Liver (tissue), 8 donors: ENCODE measurements at regions not wholly inside any gene's neighbourhood (a gene's known extent, or its start where the extent isn't known, plus 50 kb on each side); places are given as distances from the start of the nearest gene placed in this dataset.

Experiments used
- DNase-seq: peaks from one replicate; pipeline ENCODE4 v3.0.0-alpha.2; 2017; ENCODE audit warnings: low spot score
- H3K27ac ChIP-seq, 2 donors: one replicate each; pipeline ENCODE4 v1.7.0; 2013; ENCODE audit warnings: inconsistent platforms in 2 of 2, low read length in 2 of 2, control low read depth in 1 of 2, low read depth in 1 of 2, mild to moderate bottlenecking in 1 of 2
- H3K27me3 ChIP-seq, 4 donors: one replicate each; pipeline versions ENCODE4 v1.6.1 to v1.7.0; 2013; ENCODE audit warnings: low read length in 3 of 4, inconsistent platforms in 1 of 4, mild to moderate bottlenecking in 1 of 4, moderate library complexity in 1 of 4; ENCODE audit not compliant: control insufficient read depth in 4 of 4, insufficient read depth in 4 of 4
- H3K36me3 ChIP-seq, 4 donors: one replicate each; pipeline versions ENCODE4 v1.6.1 to v1.7.0; 2013; ENCODE audit warnings: low read length in 3 of 4, mild to moderate bottlenecking in 3 of 4, low read depth in 1 of 4, moderate library complexity in 1 of 4; ENCODE audit not compliant: control insufficient read depth in 4 of 4, insufficient read depth in 3 of 4
- H3K4me1 ChIP-seq, 4 donors: one replicate each; pipeline versions ENCODE4 v1.6.1 to v1.7.0; 2013; ENCODE audit warnings: low read length in 3 of 4, mild to moderate bottlenecking in 3 of 4, moderate library complexity in 1 of 4; ENCODE audit not compliant: control insufficient read depth in 4 of 4, insufficient read depth in 4 of 4
- H3K4me3 ChIP-seq, 3 donors: one replicate each; pipeline versions ENCODE4 v1.6.1 to v1.7.0; 2013; ENCODE audit warnings: low read length in 3 of 3, control low read depth in 1 of 3, low read depth in 1 of 3, mild to moderate bottlenecking in 1 of 3
- H3K9ac ChIP-seq, 2 donors: one replicate each; pipeline ENCODE4 v1.7.0; 2013; ENCODE audit warnings: low read length in 2 of 2, mild to moderate bottlenecking in 2 of 2, moderate library complexity in 2 of 2, control low read depth in 1 of 2, low read depth in 1 of 2
- H3K9me3 ChIP-seq, 4 donors: one replicate each; pipeline versions ENCODE4 v1.6.1 to v1.7.0; 2013; ENCODE audit warnings: low read length in 3 of 4; ENCODE audit not compliant: control insufficient read depth in 4 of 4
- ATF3 ChIP-seq: IDR thresholded peaks from 2 replicates; pipeline ENCODE4 v1.6.1; 2016; ENCODE audit warnings: antibody characterized with exemption
- CTCF ChIP-seq: fragments of 150-350 bp; IDR thresholded peaks from 2 replicates; pipeline ENCODE4 v1.5.1; 2017; ENCODE audit warnings: improper control_type of control experiment, low read depth, low read length; ENCODE audit not compliant: missing input control
- EGR1 ChIP-seq, 2 donors: IDR thresholded peaks; 2 replicates each; pipeline ENCODE4 v1.6.1; 2016 to 2018; ENCODE audit warnings: antibody characterized with exemption in 2 of 2, low read depth in 2 of 2
- FOXA2 ChIP-seq: IDR thresholded peaks from 2 replicates; pipeline ENCODE4 v1.6.1; 2016; ENCODE audit warnings: antibody characterized with exemption
- GABPA ChIP-seq, 2 donors: IDR thresholded peaks in 1 of 2; conservative IDR thresholded peaks in 1 of 2; 2 replicates each; pipeline ENCODE4 v1.6.1; 2016; ENCODE audit warnings: antibody characterized with exemption in 2 of 2, mild to moderate bottlenecking in 1 of 2, moderate library complexity in 1 of 2
- HNF4G ChIP-seq: IDR thresholded peaks from 2 replicates; pipeline ENCODE4 v1.6.1; 2016; ENCODE audit warnings: antibody characterized with exemption
- JUND ChIP-seq, 2 donors: IDR thresholded peaks; 2 replicates each; pipeline ENCODE4 v1.6.1; 2016; ENCODE audit warnings: antibody characterized with exemption in 2 of 2
- MAX ChIP-seq: IDR thresholded peaks from 2 replicates; pipeline ENCODE4 v1.6.1; 2016; ENCODE audit warnings: antibody characterized with exemption
- NR2F2 ChIP-seq: IDR thresholded peaks from 2 replicates; pipeline ENCODE4 v1.6.1; 2016; ENCODE audit warnings: antibody characterized with exemption
- RAD21 ChIP-seq, 2 donors: IDR thresholded peaks; 2 replicates each; pipeline ENCODE4 v1.6.1; 2016; ENCODE audit warnings: antibody characterized with exemption in 2 of 2, mild to moderate bottlenecking in 2 of 2
- SP1 ChIP-seq: IDR thresholded peaks from 2 replicates; pipeline ENCODE4 v1.6.1; 2018; ENCODE audit warnings: antibody characterized with exemption, mild to moderate bottlenecking
- ZBTB33 ChIP-seq: IDR thresholded peaks from 2 replicates; pipeline ENCODE4 v1.6.1; 2016; ENCODE audit warnings: antibody characterized with exemption
- WGBS: extraction: QIAGEN DNeasy Blood & Tissue Kit; methylation state at CpG from one replicate; pipeline ENCODE4 v1.1.7; 2013; 5-methylcytosine and 5-hydroxymethylcytosine counted together
- donor health status: healthy.
- donor health status: healthy.
- donor health status: healthy.
- donor health status: healthy.
- donor health status: healthy.

- Histone ChIP-seq H3K9ac (no peak overlapping the region), H3K4me3 (no peak overlapping the region), H3K4me1 (no peaks in the 10 kb centered on the region), H3K27me3 (no peaks in the 10 kb centered on the region), H3K27ac (no peak overlapping the region), H3K36me3 (no peaks in the 10 kb centered on the region), H3K9me3 (peaks cover 2 to 18% (median 12%) of the 10 kb centered on the region in 4 donors)
- no peak for TF ChIP-seq SP1
- TF ChIP-seq HNF4G: no peak
- no peak for DNase-seq
- WGBS: 55% methylated on average over 2 of the region's 2 CpGs
These were observed 506.7 kb downstream of the TMEM232 start for GRCh38 chr5:110219769-110220168.

GRCh38 chr5:110221036-110221435, 505.4 kb downstream of the TMEM232 start:
- no peak for DNase-seq
- Histone ChIP-seq H3K27ac (no peak overlapping the region), H3K36me3 (no peaks in the 10 kb centered on the region), H3K27me3 (no peaks in the 10 kb centered on the region), H3K9ac (no peak overlapping the region), H3K9me3 (peaks cover 2 to 18% (median 12%) of the 10 kb centered on the region in 4 donors), H3K4me1 (no peaks in the 10 kb centered on the region), H3K4me3 (no peak overlapping the region)
- 54% methylated on average over 2 of the region's 2 CpGs for WGBS
- TF ChIP-seq FOXA2 (no peak), CTCF (no peak), RAD21 (IDR thresholded peaks at IDR 0.05) (no peak)

GRCh38 chr5:110224050-110224449, 502.4 kb downstream of the TMEM232 start:
- Histone ChIP-seq H3K9ac (no peak overlapping the region), H3K36me3 (no peaks in the 10 kb centered on the region), H3K4me1 (no peaks in the 10 kb centered on the region), H3K4me3 (no peak overlapping the region), H3K27ac (no peak overlapping the region), H3K9me3 (peaks cover 2 to 19% (median 9%) of the 10 kb centered on the region in 4 donors), H3K27me3 (no peaks in the 10 kb centered on the region)
- WGBS: 82% methylated on average over 1 of the region's 1 CpG
- DNase-seq: no peak
- TF ChIP-seq GABPA (IDR thresholded peaks at IDR 0.05 in 1 of 2, conservative IDR thresholded peaks at IDR 0.05 in 1 of 2): no peak
- TF ChIP-seq NR2F2: no peak
- no peak for TF ChIP-seq ZBTB33
- no peak for TF ChIP-seq EGR1 (IDR thresholded peaks at IDR 0.05; ENCODE audit: low read depth in 2 of 2)
- no peak for TF ChIP-seq HNF4G
- no peak for TF ChIP-seq FOXA2
- no peak for TF ChIP-seq JUND (IDR thresholded peaks at IDR 0.05)
- no peak for TF ChIP-seq ATF3
- TF ChIP-seq MAX: no peak
